A673 (cell line): ENCODE measurements at regions not wholly inside any gene's neighbourhood (a gene's known extent, or its start where the extent isn't known, plus 50 kb on each side); places are given as distances from the start of the nearest gene placed in this dataset.

Experiments used
- BruUV-seq: library from RNA; stranded (reverse); fragments of 400-500 nt; replicated peaks from 2 replicates; lab custom pipeline; 2021; lab: Mats Ljungman, UMichigan
- CTCF ChIA-PET: fragments of 300-600 bp; sonication (Branson Sonifier 250); formaldehyde crosslinking; loops from one replicate; lab custom pipeline; 2022; ENCODE audit warnings: antibody characterized with exemption; lab: Charles Lee
- POLR2A ChIA-PET: fragments of 300-600 bp; sonication (Branson Sonifier 250); formaldehyde crosslinking; loops from one replicate; lab custom pipeline; 2022; ENCODE audit warnings: antibody characterized with exemption; ENCODE audit not compliant: low non-redundant PET; lab: Charles Lee
- DNase-seq: peaks from one replicate; pipeline ENCODE4 v3.0.0-alpha.2; 2015; ENCODE audit warnings: low spot score
- H3K27ac ChIP-seq: fragments of 200-600 bp; sonication (generic); 2 replicates; pipeline ENCODE4 v1.5.1; 2016; ENCODE audit warnings: mixed run types, low read depth, mild to moderate bottlenecking, mixed read lengths, antibody characterized with exemption, low read length; ENCODE audit not compliant: poor library complexity, severe bottlenecking
- H3K27me3 ChIP-seq: fragments of 200-600 bp; sonication (generic); replicated peaks from 2 replicates; pipeline ENCODE4 v1.6.1; 2017; ENCODE audit warnings: mixed run types, low read depth, mild to moderate bottlenecking, mixed read lengths, antibody characterized with exemption, low read length; ENCODE audit not compliant: insufficient read depth, poor library complexity
- H3K36me3 ChIP-seq: fragments of 200-600 bp; sonication (generic); 2 replicates; pipeline ENCODE4 v1.6.1; 2016; ENCODE audit warnings: mixed run types, mild to moderate bottlenecking, mixed read lengths, antibody characterized with exemption, low read length; ENCODE audit not compliant: insufficient read depth, poor library complexity, severe bottlenecking
- H3K4me1 ChIP-seq: fragments of 200-600 bp; sonication (generic); 2 replicates; pipeline ENCODE4 v1.6.1; 2017; ENCODE audit warnings: mixed run types, mild to moderate bottlenecking, mixed read lengths, antibody characterized with exemption, low read length; ENCODE audit not compliant: insufficient read depth, poor library complexity, severe bottlenecking
- H3K4me3 ChIP-seq: fragments of 200-600 bp; sonication (generic); 2 replicates; pipeline ENCODE4 v1.5.1; 2016; ENCODE audit warnings: low read depth, mixed run types, mild to moderate bottlenecking, mixed read lengths, low read length; ENCODE audit not compliant: poor library complexity, severe bottlenecking
- H3K9me3 ChIP-seq: fragments of 200-600 bp; sonication (generic); 2 replicates; pipeline ENCODE4 v1.6.1; 2016; ENCODE audit warnings: mixed run types, low read depth, mild to moderate bottlenecking, mixed read lengths, antibody characterized with exemption, low read length; ENCODE audit not compliant: poor library complexity, severe bottlenecking
- CTCF ChIP-seq: fragments of 300-800, 200-600 bp; sonication (generic); conservative IDR thresholded peaks from 2 replicates; pipeline ENCODE4 v1.5.1; 2017; ENCODE audit warnings: low read depth, mild to moderate bottlenecking, antibody characterized with exemption, low read length, moderate library complexity, mixed read lengths
- EZH2 ChIP-seq: fragments of 200-600 bp; sonication (generic); IDR thresholded peaks from 2 replicates; pipeline ENCODE4 v1.6.1; 2017; ENCODE audit warnings: borderline replicate concordance, low read depth, mild to moderate bottlenecking, mixed read lengths, antibody characterized with exemption, low read length; ENCODE audit not compliant: poor library complexity, severe bottlenecking
- intact Hi-C: fragments of 100-400 bp; cut with micrococcal nuclease; formaldehyde crosslinking; loops from one replicate; pipeline ENCODE4 v1.10.0; 2022; ENCODE audit not compliant: unreplicated experiment

- BruUV-seq, result no TSS peak
- no peaks in the 10 kb centered on the region for H3K27me3 ChIP-seq
- H3K4me3 ChIP-seq, result no peak overlapping the region
- POLR2A ChIA-PET, result no interaction called here
- DNase-seq, result no peak
- H3K4me1 ChIP-seq, result no peaks in the 10 kb centered on the region
- intact Hi-C loops, result no loop called here
- TF ChIP-seq EZH2, result no peak
- no peak for TF ChIP-seq CTCF
- no peaks in the 10 kb centered on the region for H3K9me3 ChIP-seq
- CTCF ChIA-PET, result no interaction called here
- H3K36me3 ChIP-seq, result no peaks in the 10 kb centered on the region
- no peak overlapping the region for H3K27ac ChIP-seq
These were observed 753.9 kb downstream of the TUSC7 start for GRCh38 chr3:117463276-117464115.

- Histone ChIP-seq H3K4me1 (no peaks in the 10 kb centered on the region), H3K4me3 (no peak overlapping the region), H3K9me3 (no peaks in the 10 kb centered on the region), H3K36me3 (no peaks in the 10 kb centered on the region), H3K27me3 (no peaks in the 10 kb centered on the region), H3K27ac (no peak overlapping the region)
- POLR2A ChIA-PET, result no interaction called here
- CTCF ChIA-PET, result no interaction called here
- intact Hi-C loops, result no loop called here
- TF ChIP-seq CTCF (no peak), EZH2 (no peak)
- no TSS peak for BruUV-seq
- DNase-seq, result no peak
These were observed 762.3 kb downstream of the TUSC7 start for GRCh38 chr3:117471831-117472230.

DNA sequence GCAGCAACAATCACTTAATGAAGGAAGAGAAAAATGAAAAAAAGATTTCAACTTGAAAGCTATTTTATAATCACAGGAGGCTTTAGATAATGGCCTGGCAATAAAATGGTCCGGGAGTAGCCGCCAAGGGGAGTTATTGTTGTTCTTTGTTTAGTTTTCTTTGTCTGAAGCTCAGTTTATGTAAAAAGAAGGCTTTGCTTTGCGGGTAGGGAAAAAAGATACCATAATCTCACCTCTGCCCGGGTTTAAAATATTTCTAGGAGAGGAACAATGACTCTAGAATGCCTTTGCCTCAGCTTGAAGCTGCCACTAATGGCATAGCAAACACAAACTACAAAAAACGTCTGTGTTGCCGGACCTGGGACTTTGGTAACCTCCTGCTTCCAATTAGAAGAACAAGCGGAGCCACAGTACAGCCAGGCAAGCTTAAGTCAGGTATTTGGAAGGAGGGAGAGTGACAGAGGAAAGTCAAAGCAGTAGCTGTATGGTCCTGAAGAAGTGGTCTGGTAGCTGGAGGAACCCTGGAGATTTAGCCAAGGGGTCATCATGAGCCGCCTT is 764.5 kb downstream of the TUSC7 start:
- ChIA-PET POLR2A (interaction anchor here (0.6 kb wide), 1 partner anchor 1212 kb away, joined by 3 read pairs; no protein-coding TSS in a partner anchor), CTCF (no interaction called here)
- H3K9me3 ChIP-seq, result no peaks in the 10 kb centered on the region
- H3K36me3 ChIP-seq, result no peaks in the 10 kb centered on the region
- no peaks in the 10 kb centered on the region for H3K4me1 ChIP-seq
- no peak overlapping the region for H3K27ac ChIP-seq
- H3K27me3 ChIP-seq, result no peaks in the 10 kb centered on the region
- TF ChIP-seq EZH2 (no peak), CTCF (no peak)
- no peak for DNase-seq
- no TSS peak for BruUV-seq
- intact Hi-C loops, result no loop called here
- H3K4me3 ChIP-seq, result no peak overlapping the region
